Mesothelial cell of epicardium (in vitro differentiated cells): ENCODE measurements at regions not wholly inside any gene's neighbourhood (a gene's known extent, or its start where the extent isn't known, plus 50 kb on each side); places are given as distances from the start of the nearest gene placed in this dataset.

Experiments used
- DNase-seq, 2 experiments: peaks; one replicate each; pipeline ENCODE4 v3.0.0; 2021; ENCODE audit warnings: low spot score in 2 of 2; ENCODE audit not compliant: unreplicated experiment in 2 of 2
- H3K27ac Mint-ChIP-seq: 2 replicates; pipeline ENCODE4 v1.8.0; 2021; ENCODE audit warnings: mixed read lengths
- H3K27me3 Mint-ChIP-seq: 2 replicates; pipeline ENCODE4 v1.8.0; 2021; ENCODE audit warnings: low read depth, mixed read lengths
- H3K36me3 Mint-ChIP-seq: 2 replicates; pipeline ENCODE4 v1.8.0; 2021; ENCODE audit warnings: mixed read lengths
- H3K4me1 Mint-ChIP-seq: 2 replicates; pipeline ENCODE4 v1.8.0; 2021; ENCODE audit warnings: mixed read lengths
- H3K4me3 Mint-ChIP-seq: 2 replicates; pipeline ENCODE4 v1.8.0; 2021; ENCODE audit warnings: mild to moderate bottlenecking, moderate library complexity, mixed read lengths
- H3K9me3 Mint-ChIP-seq: 2 replicates; pipeline ENCODE4 v1.8.0; 2021; ENCODE audit warnings: mixed read lengths
- CTCF ChIP-seq: fragments of 200-600 bp; sonication (generic); IDR thresholded peaks from one replicate; pipeline ENCODE4 v1.5.0; 2021; ENCODE audit warnings: antibody characterized with exemption; ENCODE audit not compliant: unreplicated experiment

- Mint-ChIP-seq H3K4me3 (no peak overlapping the region), H3K9me3 (peaks cover 3% of the 10 kb centered on the region), H3K36me3 (no peaks in the 10 kb centered on the region), H3K27ac (no peak overlapping the region), H3K27me3 (peaks cover 25% of the 10 kb centered on the region), H3K4me1 (no peaks in the 10 kb centered on the region)
- TF ChIP-seq CTCF, result no peak
- no peak for DNase-seq
Observed at GRCh38 chr1:209511169-209511568, 72.3 kb upstream of the CAMK1G start.

GRCh38 chr1:209512821-209513220 is 70.7 kb upstream of the CAMK1G start:
- no peak for TF ChIP-seq CTCF

GRCh38 chr1:209513226-209513625 is 70.3 kb upstream of the CAMK1G start:
- Mint-ChIP-seq H3K27ac (no peak overlapping the region), H3K9me3 (peaks cover 3% of the 10 kb centered on the region), H3K4me1 (no peaks in the 10 kb centered on the region), H3K36me3 (no peaks in the 10 kb centered on the region), H3K4me3 (no peak overlapping the region), H3K27me3 (peaks cover 28% of the 10 kb centered on the region)
- DNase-seq, result no peak
- TF ChIP-seq CTCF, result peak; percentile 64

More at GRCh38 chr1:209512821-209513220, 70.7 kb upstream of the CAMK1G start:
- peaks cover 27% of the 10 kb centered on the region for H3K27me3 Mint-ChIP-seq
- H3K36me3 Mint-ChIP-seq, result no peaks in the 10 kb centered on the region
- no peaks in the 10 kb centered on the region for H3K4me1 Mint-ChIP-seq
- H3K4me3 Mint-ChIP-seq, result no peak overlapping the region
- peaks cover 3% of the 10 kb centered on the region for H3K9me3 Mint-ChIP-seq
- DNase-seq, result no peak
- no peak overlapping the region for H3K27ac Mint-ChIP-seq

- Mint-ChIP-seq H3K27me3 (peaks cover 33% of the 10 kb centered on the region), H3K4me1 (peaks cover 5% of the 10 kb centered on the region), H3K36me3 (no peaks in the 10 kb centered on the region), H3K4me3 (no peak overlapping the region), H3K9me3 (peaks cover 17% of the 10 kb centered on the region), H3K27ac (no peak overlapping the region)
- TF ChIP-seq CTCF, result no peak
- DNase-seq, result no peak
Observed at GRCh38 chr1:209516771-209517680, 66.5 kb upstream of the CAMK1G start.

GRCh38 chr1:209517681-209518050 is 65.8 kb upstream of the CAMK1G start:
- H3K36me3 Mint-ChIP-seq, result no peaks in the 10 kb centered on the region
- H3K4me1 Mint-ChIP-seq, result peaks cover 10% of the 10 kb centered on the region
- H3K27me3 Mint-ChIP-seq, result peaks cover 33% of the 10 kb centered on the region
- H3K4me3 Mint-ChIP-seq, result no peak overlapping the region
- no peak for DNase-seq
- H3K27ac Mint-ChIP-seq, result no peak overlapping the region
- TF ChIP-seq CTCF, result no peak
- peaks cover 15% of the 10 kb centered on the region for H3K9me3 Mint-ChIP-seq
